RWPE2 (cell line): ENCODE measurements at regions not wholly inside any gene's neighbourhood (a gene's known extent, or its start where the extent isn't known, plus 50 kb on each side); places are given as distances from the start of the nearest gene placed in this dataset.

Source experiments
- ATAC-seq: fragments of 200-7000 bp; cut with Tn5 transposase; 3 replicates; pipeline ENCODE4 v1.9.1; 2021; ENCODE audit warnings: low read depth
- DNase-seq: peaks from one replicate; pipeline ENCODE4 v3.0.0-alpha.2; 2020; ENCODE audit warnings: low spot score
- H3K27ac ChIP-seq: fragments of 450-650 bp; 2 replicates; pipeline ENCODE4 v1.5.1; 2017; ENCODE audit warnings: mild to moderate bottlenecking; ENCODE audit not compliant: poor library complexity, severe bottlenecking
- H3K27me3 ChIP-seq: fragments of 250-450 bp; sonication (Bioruptor Pico); 2 replicates; pipeline ENCODE4 v1.5.1; 2021; ENCODE audit warnings: mild to moderate bottlenecking, moderate library complexity; ENCODE audit not compliant: insufficient read depth, poor library complexity, severe bottlenecking
- H3K36me3 ChIP-seq: fragments of 250-450 bp; sonication (Bioruptor Pico); 2 replicates; pipeline ENCODE4 v1.5.1; 2020; ENCODE audit warnings: low read depth, mild to moderate bottlenecking, moderate library complexity
- H3K4me1 ChIP-seq: fragments of 250-450 bp; sonication (Bioruptor Pico); 2 replicates; pipeline ENCODE4 v1.5.1; 2021; ENCODE audit warnings: mild to moderate bottlenecking, moderate library complexity; ENCODE audit not compliant: insufficient read depth, poor library complexity, severe bottlenecking
- H3K4me3 ChIP-seq: fragments of 250-450 bp; sonication (Bioruptor Pico); 2 replicates; pipeline ENCODE4 v1.5.1; 2021; ENCODE audit warnings: mild to moderate bottlenecking, moderate library complexity; ENCODE audit not compliant: severe bottlenecking
- H3K9me3 ChIP-seq: fragments of 250-450 bp; sonication (Bioruptor Pico); 2 replicates; pipeline ENCODE4 v1.5.1; 2021; ENCODE audit warnings: mild to moderate bottlenecking, moderate library complexity; ENCODE audit not compliant: severe bottlenecking
- CTCF ChIP-seq: fragments of 450-650 bp; IDR thresholded peaks from one replicate; pipeline ENCODE4 v1.5.1; 2017; ENCODE audit warnings: mild to moderate bottlenecking, moderate library complexity; ENCODE audit not compliant: poor library complexity, severe bottlenecking

GRCh38 chr13:76148926-76149325 is 512.8 kb downstream of the LMO7 start:
- Histone ChIP-seq H3K27me3 (no peaks in the 10 kb centered on the region), H3K9me3 (no peaks in the 10 kb centered on the region), H3K27ac (no peak overlapping the region), H3K4me3 (no peak overlapping the region), H3K4me1 (no peaks in the 10 kb centered on the region), H3K36me3 (no peaks in the 10 kb centered on the region)
- ATAC-seq (peak; percentile 62; the same call in 1 of the 3 replicates), DNase-seq (no peak)
- TF ChIP-seq CTCF: no peak

GRCh38 chr13:76148374-76148773 is 512.2 kb downstream of the LMO7 start:
- DNase-seq: no peak
- Histone ChIP-seq H3K27me3 (no peaks in the 10 kb centered on the region), H3K4me1 (no peaks in the 10 kb centered on the region), H3K27ac (no peak overlapping the region), H3K4me3 (no peak overlapping the region), H3K9me3 (no peaks in the 10 kb centered on the region), H3K36me3 (no peaks in the 10 kb centered on the region)
- TF ChIP-seq CTCF: no peak
- ATAC-seq: no peak

- TF ChIP-seq CTCF: no peak
- ATAC-seq: no peak
- H3K27ac ChIP-seq: no peak overlapping the region
- DNase-seq: no peak
- H3K4me3 ChIP-seq: no peak overlapping the region
- H3K27me3 ChIP-seq: no peaks in the 10 kb centered on the region
- no peaks in the 10 kb centered on the region for H3K36me3 ChIP-seq
- no peaks in the 10 kb centered on the region for H3K4me1 ChIP-seq
- H3K9me3 ChIP-seq: no peaks in the 10 kb centered on the region
Measured at GRCh38 chr13:76132532-76132931, 496.4 kb downstream of the LMO7 start.

- Histone ChIP-seq H3K9me3 (no peaks in the 10 kb centered on the region), H3K27ac (no peak overlapping the region), H3K27me3 (no peaks in the 10 kb centered on the region), H3K4me1 (no peaks in the 10 kb centered on the region), H3K36me3 (no peaks in the 10 kb centered on the region), H3K4me3 (no peak overlapping the region)
- DNase-seq: no peak
- ATAC-seq: no peak
- TF ChIP-seq CTCF: no peak
Measured at GRCh38 chr13:76131551-76131950, 495.4 kb downstream of the LMO7 start.

GRCh38 chr13:76129305-76130000 is 493.3 kb downstream of the LMO7 start:
- no peaks in the 10 kb centered on the region for H3K36me3 ChIP-seq
- no peak for ATAC-seq
- no peak overlapping the region for H3K4me3 ChIP-seq
- H3K9me3 ChIP-seq: no peaks in the 10 kb centered on the region
- TF ChIP-seq CTCF: no peak
- DNase-seq: no peak
- no peaks in the 10 kb centered on the region for H3K4me1 ChIP-seq
- H3K27me3 ChIP-seq: no peaks in the 10 kb centered on the region
- no peak overlapping the region for H3K27ac ChIP-seq
